HEK293 (cell line): ENCODE measurements at regions not wholly inside any gene's neighbourhood (a gene's known extent, or its start where the extent isn't known, plus 50 kb on each side); places are given as distances from the start of the nearest gene placed in this dataset.

Source experiments
- CTCF ChIA-PET: fragments of 350-600 bp; formaldehyde crosslinking; extraction: SDS; loops from one replicate; lab custom pipeline; 2021; ENCODE audit warnings: antibody characterized with exemption; lab: Yijun Ruan, JAX
- POLR2A ChIA-PET: fragments of 300-600 bp; formaldehyde crosslinking; extraction: SDS; loops from one replicate; lab custom pipeline; 2020; ENCODE audit warnings: antibody characterized with exemption, inconsistent platforms; lab: Yijun Ruan, JAX
- H3K27ac ChIP-seq: fragments of 200-500 bp; sonication (Bioruptor generic); 2 replicates; pipeline ENCODE4 v1.5.1; 2014; ENCODE audit warnings: low read depth, low read length, control low read depth, inconsistent platforms; ENCODE audit errors: extremely low read depth
- H3K36me3 ChIP-seq, 2 experiments: fragments of 200-500 bp in 1 of 2; sonication (Bioruptor generic) in 1 of 2; 1 replicate in 1 of 2; 2 replicates in 1 of 2; pipeline ENCODE4 v1.5.1; 2014 to 2017; ENCODE audit warnings: inconsistent platforms in 2 of 2, low read length in 2 of 2; ENCODE audit not compliant: control insufficient read depth in 2 of 2, insufficient read depth in 1 of 2
- H3K4me1 ChIP-seq: fragments of 200-500 bp; sonication (Bioruptor generic); 2 replicates; pipeline ENCODE4 v1.5.1; 2014; ENCODE audit warnings: mild to moderate bottlenecking, low read length, inconsistent platforms; ENCODE audit not compliant: control insufficient read depth, insufficient read depth
- H3K4me3 ChIP-seq: 2 replicates; pipeline ENCODE4 v1.5.1; 2011; ENCODE audit warnings: low read depth, mild to moderate bottlenecking, control low read depth, low read length, moderate library complexity
- H3K9me3 ChIP-seq: fragments of 200-500 bp; sonication (Bioruptor generic); 2 replicates; pipeline ENCODE4 v1.5.1; 2014; ENCODE audit warnings: low read depth, low read length, inconsistent platforms; ENCODE audit not compliant: control insufficient read depth, insufficient read depth
- INSM2 ChIP-seq: fragments of 450-650 bp; formaldehyde crosslinking; IDR thresholded peaks from 2 replicates; pipeline ENCODE4 v1.5.1; 2016; ENCODE audit warnings: missing biosample characterization, missing genetic modification characterization
- RBAK ChIP-seq: fragments of 450-650 bp; formaldehyde crosslinking; IDR thresholded peaks from 2 replicates; pipeline ENCODE4 v1.5.1; 2016; ENCODE audit warnings: missing biosample characterization, missing genetic modification characterization
- SP2 ChIP-seq: fragments of 450-650 bp; formaldehyde crosslinking; IDR thresholded peaks from 2 replicates; pipeline ENCODE4 v1.5.1; 2016; ENCODE audit warnings: missing biosample characterization, missing genetic modification characterization
- WT1 ChIP-seq: fragments of 450-650 bp; formaldehyde crosslinking; IDR thresholded peaks from 2 replicates; pipeline ENCODE4 v1.5.1; 2016; ENCODE audit warnings: missing biosample characterization, missing genetic modification characterization
- ZBTB1 ChIP-seq: fragments of 450-650 bp; formaldehyde crosslinking; IDR thresholded peaks from 2 replicates; pipeline ENCODE4 v1.5.1; 2016; ENCODE audit warnings: missing biosample characterization, missing genetic modification characterization
- ZBTB21 ChIP-seq: fragments of 450-650 bp; formaldehyde crosslinking; IDR thresholded peaks from 2 replicates; pipeline ENCODE4 v1.5.1; 2017; ENCODE audit warnings: missing biosample characterization, missing genetic modification characterization
- ZFP41 ChIP-seq: fragments of 450-650 bp; formaldehyde crosslinking; IDR thresholded peaks from 2 replicates; pipeline ENCODE4 v1.5.1; 2016; ENCODE audit warnings: missing biosample characterization, missing genetic modification characterization, borderline replicate concordance
- ZNF112 ChIP-seq: fragments of 450-650 bp; formaldehyde crosslinking; IDR thresholded peaks from 2 replicates; pipeline ENCODE4 v1.5.0; 2017; ENCODE audit warnings: missing biosample characterization, missing genetic modification characterization
- ZNF140 ChIP-seq: fragments of 450-650 bp; formaldehyde crosslinking; IDR thresholded peaks from 2 replicates; pipeline ENCODE4 v1.5.1; 2016; ENCODE audit warnings: missing biosample characterization, missing genetic modification characterization
- ZNF148 ChIP-seq: fragments of 450-650 bp; formaldehyde crosslinking; IDR thresholded peaks from 2 replicates; pipeline ENCODE4 v1.5.0; 2017; ENCODE audit warnings: missing biosample characterization, missing genetic modification characterization, borderline replicate concordance
- ZNF16 ChIP-seq: fragments of 450-650 bp; formaldehyde crosslinking; IDR thresholded peaks from 2 replicates; pipeline ENCODE4 v1.5.1; 2016; ENCODE audit warnings: low read depth, missing biosample characterization, missing genetic modification characterization
- ZNF175 ChIP-seq: fragments of 450-650 bp; formaldehyde crosslinking; IDR thresholded peaks from 2 replicates; pipeline ENCODE4 v1.5.1; 2016; ENCODE audit warnings: missing biosample characterization, missing genetic modification characterization
- ZNF221 ChIP-seq: fragments of 450-650 bp; formaldehyde crosslinking; IDR thresholded peaks from 2 replicates; pipeline ENCODE4 v1.5.1; 2017; ENCODE audit warnings: missing biosample characterization, missing genetic modification characterization, borderline replicate concordance
- ZNF266 ChIP-seq: fragments of 450-650 bp; formaldehyde crosslinking; IDR thresholded peaks from 2 replicates; pipeline ENCODE4 v1.5.1; 2016; ENCODE audit warnings: missing biosample characterization, missing genetic modification characterization, low read depth
- ZNF280D ChIP-seq: fragments of 450-650 bp; formaldehyde crosslinking; IDR thresholded peaks from 2 replicates; pipeline ENCODE4 v1.5.1; 2016; ENCODE audit warnings: missing biosample characterization, missing genetic modification characterization
- ZNF501 ChIP-seq: fragments of 450-650 bp; formaldehyde crosslinking; IDR thresholded peaks from 2 replicates; pipeline ENCODE4 v1.5.1; 2016; ENCODE audit warnings: missing biosample characterization, missing genetic modification characterization
- ZNF555 ChIP-seq: fragments of 450-650 bp; formaldehyde crosslinking; conservative IDR thresholded peaks from 2 replicates; pipeline ENCODE4 v1.5.1; 2017; ENCODE audit warnings: missing biosample characterization, mild to moderate bottlenecking, missing genetic modification characterization, inconsistent platforms
- ZNF558 ChIP-seq: fragments of 450-650 bp; formaldehyde crosslinking; IDR thresholded peaks from 2 replicates; pipeline ENCODE4 v1.5.1; 2016; ENCODE audit warnings: missing biosample characterization, missing genetic modification characterization
- ZNF580 ChIP-seq: fragments of 450-650 bp; formaldehyde crosslinking; IDR thresholded peaks from 2 replicates; pipeline ENCODE4 v1.5.1; 2016; ENCODE audit warnings: missing biosample characterization, missing genetic modification characterization
- ZNF639 ChIP-seq: fragments of 450-650 bp; formaldehyde crosslinking; IDR thresholded peaks from 2 replicates; pipeline ENCODE4 v1.5.1; 2016; ENCODE audit warnings: missing biosample characterization, missing genetic modification characterization
- ZNF677 ChIP-seq: fragments of 450-650 bp; IDR thresholded peaks from 2 replicates; pipeline ENCODE4 v1.5.0; 2018; ENCODE audit warnings: missing biosample characterization, mild to moderate bottlenecking, missing genetic modification characterization, moderate library complexity
- ZNF768 ChIP-seq: fragments of 450-650 bp; formaldehyde crosslinking; IDR thresholded peaks from 2 replicates; pipeline ENCODE4 v1.5.1; 2018; ENCODE audit warnings: missing biosample characterization, mild to moderate bottlenecking, missing genetic modification characterization
- TF ChIP-seq, protein P1 (sequence below): fragments of 450-650 bp; formaldehyde crosslinking; IDR thresholded peaks from 2 replicates; pipeline ENCODE4 v1.5.1; 2016; ENCODE audit warnings: missing biosample characterization, missing genetic modification characterization

DNA sequence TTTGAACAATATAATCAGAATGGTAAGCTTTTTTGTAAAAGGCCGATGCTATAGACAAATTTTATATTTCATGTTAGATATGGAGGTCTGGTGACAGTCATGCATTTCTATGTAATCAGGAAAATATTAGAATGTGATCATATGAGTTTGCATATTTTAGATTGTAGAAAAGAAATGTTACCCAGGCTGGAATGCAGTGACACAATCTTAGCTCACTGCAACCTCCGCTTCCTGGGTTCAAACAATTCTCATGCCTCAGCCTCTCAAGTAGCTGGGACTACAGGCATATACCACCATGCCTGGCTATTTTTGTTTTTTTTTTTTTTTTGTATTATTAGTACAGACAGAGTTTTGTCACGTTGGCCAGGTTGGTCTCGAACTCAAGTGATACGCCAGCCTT, 152.0 kb downstream of the LMLN start:
- TF ChIP-seq ZNF555, result no peak
- TF ChIP-seq, protein P1, sequence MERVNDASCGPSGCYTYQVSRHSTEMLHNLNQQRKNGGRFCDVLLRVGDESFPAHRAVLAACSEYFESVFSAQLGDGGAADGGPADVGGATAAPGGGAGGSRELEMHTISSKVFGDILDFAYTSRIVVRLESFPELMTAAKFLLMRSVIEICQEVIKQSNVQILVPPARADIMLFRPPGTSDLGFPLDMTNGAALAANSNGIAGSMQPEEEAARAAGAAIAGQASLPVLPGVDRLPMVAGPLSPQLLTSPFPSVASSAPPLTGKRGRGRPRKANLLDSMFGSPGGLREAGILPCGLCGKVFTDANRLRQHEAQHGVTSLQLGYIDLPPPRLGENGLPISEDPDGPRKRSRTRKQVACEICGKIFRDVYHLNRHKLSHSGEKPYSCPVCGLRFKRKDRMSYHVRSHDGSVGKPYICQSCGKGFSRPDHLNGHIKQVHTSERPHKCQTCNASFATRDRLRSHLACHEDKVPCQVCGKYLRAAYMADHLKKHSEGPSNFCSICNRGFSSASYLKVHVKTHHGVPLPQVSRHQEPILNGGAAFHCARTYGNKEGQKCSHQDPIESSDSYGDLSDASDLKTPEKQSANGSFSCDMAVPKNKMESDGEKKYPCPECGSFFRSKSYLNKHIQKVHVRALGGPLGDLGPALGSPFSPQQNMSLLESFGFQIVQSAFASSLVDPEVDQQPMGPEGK (tag by site-specific recombination), result no peak
- TF ChIP-seq ZNF16 (tag by site-specific recombination), result no peak
- no peak for TF ChIP-seq ZNF140 (tag by site-specific recombination)
- TF ChIP-seq ZNF501 (tag by site-specific recombination), result no peak
- no peak for TF ChIP-seq ZNF768 (tag by site-specific recombination)
- no peak for TF ChIP-seq ZNF639
- TF ChIP-seq ZNF221, result no peak
- TF ChIP-seq ZBTB1 (tag by site-specific recombination), result no peak
- TF ChIP-seq ZNF112 (tag by site-specific recombination), result no peak
- TF ChIP-seq ZNF580 (tag by site-specific recombination), result no peak
- no peak for TF ChIP-seq ZBTB21
- no peak for TF ChIP-seq ZFP41 (tag by site-specific recombination)
- no peak for TF ChIP-seq ZNF677
- TF ChIP-seq, all 188 proteins: peak for 0
- no peak overlapping the region for H3K27ac ChIP-seq
- no peaks in the 10 kb centered on the region for H3K9me3 ChIP-seq
- H3K4me3 ChIP-seq, result no peak overlapping the region
- ChIA-PET POLR2A (interaction anchor here (0.6 kb wide), 1 partner anchor 62 kb away, joined by 4 read pairs; no protein-coding TSS in a partner anchor), CTCF (no interaction called here)
- 0 out of 2 replicates have a peak, but pooled peaks cover 2% of the 10 kb centered on the region for H3K4me1 ChIP-seq
- no peaks in the 10 kb centered on the region for H3K36me3 ChIP-seq

GRCh38 chr3:198113206-198114053, 153.4 kb downstream of the LMLN start:
- H3K4me3 ChIP-seq, result no peak overlapping the region
- CTCF ChIA-PET, result no interaction called here
- no peaks in the 10 kb centered on the region for H3K36me3 ChIP-seq

More at GRCh38 chr3:198113206-198114053, 153.4 kb downstream of the LMLN start:
- POLR2A ChIA-PET, result no interaction called here
- no peaks in the 10 kb centered on the region for H3K9me3 ChIP-seq
- no peak overlapping the region for H3K27ac ChIP-seq
- no peaks in the 10 kb centered on the region for H3K4me1 ChIP-seq
- no peak for TF ChIP-seq WT1
- TF ChIP-seq ZBTB21, result no peak
- no peak for TF ChIP-seq ZNF266 (tag by site-specific recombination)
- TF ChIP-seq ZNF558 (tag by site-specific recombination), result no peak
- no peak for TF ChIP-seq SP2
- TF ChIP-seq ZNF175, result no peak
- TF ChIP-seq ZNF16 (tag by site-specific recombination), result no peak
- no peak for TF ChIP-seq RBAK (tag by site-specific recombination)
- TF ChIP-seq INSM2 (tag by site-specific recombination), result no peak
- no peak for TF ChIP-seq ZNF280D
- TF ChIP-seq ZNF148 (tag by site-specific recombination), result no peak
- TF ChIP-seq, all 188 proteins: peak for 0
